ENCODE measurements at regions not wholly inside any gene's neighbourhood (a gene's known extent, or its start where the extent isn't known, plus 50 kb on each side); places are given as distances from the start of the nearest gene placed in this dataset.
"Not testable (repeated sequence)": the region's sequence is repeated elsewhere in the genome, so short reads cannot be mapped to it uniquely, and the experiment has no call there.

- peaks cover 3% of the 10 kb centered on the region for H3K9me3 Mint-ChIP-seq
- H3K36me3 Mint-ChIP-seq, result no peaks in the 10 kb centered on the region
- intact Hi-C loops (cut with micrococcal nuclease), result no loop called here
- ChIA-PET POLR2A (no interaction called here), CTCF (no interaction called here)
- H3K4me1 Mint-ChIP-seq (ENCODE audit: low read depth), result no peaks in the 10 kb centered on the region
- no peak overlapping the region for H3K4me3 Mint-ChIP-seq
- H3K27ac Mint-ChIP-seq, result no peak overlapping the region
- H3K27me3 Mint-ChIP-seq, result no peaks in the 10 kb centered on the region
- DNase-seq, result no peak
Observed at GRCh38 chr13:60837806-60838205, 440.8 kb downstream of the TDRD3 start.

- DNase-seq, result no peak
- Mint-ChIP-seq H3K4me1 (ENCODE audit: low read depth) (no peaks in the 10 kb centered on the region), H3K4me3 (no peak overlapping the region), H3K27me3 (no peaks in the 10 kb centered on the region), H3K9me3 (peaks cover 3% of the 10 kb centered on the region), H3K27ac (no peak overlapping the region), H3K36me3 (no peaks in the 10 kb centered on the region)
- POLR2A ChIA-PET, result no interaction called here
- CTCF ChIA-PET, result no interaction called here
- intact Hi-C loops (cut with micrococcal nuclease), result no loop called here
Observed at GRCh38 chr13:60836821-60837220, 439.8 kb downstream of the TDRD3 start.

GRCh38 chr13:60811581-60811980, 414.6 kb downstream of the TDRD3 start:
- ChIA-PET CTCF (no interaction called here), POLR2A (no interaction called here)
- Mint-ChIP-seq H3K27ac (no peak overlapping the region), H3K4me1 (ENCODE audit: low read depth) (no peaks in the 10 kb centered on the region), H3K4me3 (no peak overlapping the region), H3K36me3 (no peaks in the 10 kb centered on the region), H3K27me3 (no peaks in the 10 kb centered on the region), H3K9me3 (peaks cover 7% of the 10 kb centered on the region)
- no peak for DNase-seq
- intact Hi-C loops (cut with micrococcal nuclease), result no loop called here

- H3K27ac Mint-ChIP-seq; CTCF ChIA-PET; intact Hi-C loops (cut with micrococcal nuclease); H3K4me3 Mint-ChIP-seq; H3K9me3 Mint-ChIP-seq; POLR2A ChIA-PET; DNase-seq; H3K36me3 Mint-ChIP-seq; H3K4me1 Mint-ChIP-seq (ENCODE audit: low read depth); H3K27me3 Mint-ChIP-seq: not testable (repeated sequence)
Observed at GRCh38 chr13:60805640-60806039, 408.6 kb downstream of the TDRD3 start.

GRCh38 chr13:60798503-60798902, 401.5 kb downstream of the TDRD3 start:
- H3K9me3 Mint-ChIP-seq, result no peaks in the 10 kb centered on the region
- H3K4me1 Mint-ChIP-seq (ENCODE audit: low read depth), result no peaks in the 10 kb centered on the region
- H3K36me3 Mint-ChIP-seq, result no peaks in the 10 kb centered on the region

GRCh38 chr13:60797112-60797511, 400.1 kb downstream of the TDRD3 start:
- H3K36me3 Mint-ChIP-seq, result no peaks in the 10 kb centered on the region
- no peaks in the 10 kb centered on the region for H3K4me1 Mint-ChIP-seq (ENCODE audit: low read depth)
- intact Hi-C loops (cut with micrococcal nuclease), result no loop called here
- CTCF ChIA-PET, result no interaction called here
- H3K9me3 Mint-ChIP-seq, result no peaks in the 10 kb centered on the region
- H3K27me3 Mint-ChIP-seq, result no peaks in the 10 kb centered on the region
- H3K4me3 Mint-ChIP-seq, result no peak overlapping the region
- H3K27ac Mint-ChIP-seq, result no peak overlapping the region
- no peak for DNase-seq
- POLR2A ChIA-PET, result no interaction called here

More at GRCh38 chr13:60798503-60798902, 401.5 kb downstream of the TDRD3 start:
- DNase-seq, result no peak
- intact Hi-C loops (cut with micrococcal nuclease), result no loop called here
- Mint-ChIP-seq H3K27me3 (no peaks in the 10 kb centered on the region), H3K4me3 (no peak overlapping the region), H3K27ac (no peak overlapping the region)
- POLR2A ChIA-PET, result no interaction called here
- CTCF ChIA-PET, result no interaction called here

- Mint-ChIP-seq H3K27ac (no peak overlapping the region), H3K9me3 (no peaks in the 10 kb centered on the region), H3K36me3 (no peaks in the 10 kb centered on the region), H3K4me1 (ENCODE audit: low read depth) (no peaks in the 10 kb centered on the region), H3K4me3 (no peak overlapping the region), H3K27me3 (no peaks in the 10 kb centered on the region)
- CTCF ChIA-PET, result no interaction called here
- DNase-seq, result no peak
- intact Hi-C loops (cut with micrococcal nuclease), result no loop called here
- POLR2A ChIA-PET, result no interaction called here
Observed at GRCh38 chr13:60794751-60795150, 397.7 kb downstream of the TDRD3 start.

- no peak for DNase-seq
- no peak overlapping the region for H3K27ac Mint-ChIP-seq
- H3K36me3 Mint-ChIP-seq, result no peaks in the 10 kb centered on the region
- no peak overlapping the region for H3K4me3 Mint-ChIP-seq
- ChIA-PET POLR2A (no interaction called here), CTCF (no interaction called here)
- H3K4me1 Mint-ChIP-seq (ENCODE audit: low read depth), result no peaks in the 10 kb centered on the region
- H3K9me3 Mint-ChIP-seq, result no peaks in the 10 kb centered on the region
- intact Hi-C loops (cut with micrococcal nuclease), result no loop called here
- no peaks in the 10 kb centered on the region for H3K27me3 Mint-ChIP-seq
Observed at GRCh38 chr13:60790620-60791019, 393.6 kb downstream of the TDRD3 start.

- CTCF ChIA-PET, result no interaction called here
- H3K27me3 Mint-ChIP-seq, result no peaks in the 10 kb centered on the region
- intact Hi-C loops (cut with micrococcal nuclease), result no loop called here
- no peaks in the 10 kb centered on the region for H3K9me3 Mint-ChIP-seq
- POLR2A ChIA-PET, result no interaction called here
- no peak for DNase-seq
- H3K4me3 Mint-ChIP-seq, result no peak overlapping the region
- H3K36me3 Mint-ChIP-seq, result no peaks in the 10 kb centered on the region
- H3K27ac Mint-ChIP-seq, result no peak overlapping the region
- no peaks in the 10 kb centered on the region for H3K4me1 Mint-ChIP-seq (ENCODE audit: low read depth)
Observed at GRCh38 chr13:60788156-60788829, 391.3 kb downstream of the TDRD3 start.

GRCh38 chr13:60787083-60787482, 390.1 kb downstream of the TDRD3 start:
- H3K9me3 Mint-ChIP-seq, result peaks cover 2% of the 10 kb centered on the region
- H3K4me1 Mint-ChIP-seq (ENCODE audit: low read depth), result no peaks in the 10 kb centered on the region
- CTCF ChIA-PET, result no interaction called here
- DNase-seq, result no peak
- no peak overlapping the region for H3K4me3 Mint-ChIP-seq
- H3K36me3 Mint-ChIP-seq, result no peaks in the 10 kb centered on the region
- no peak overlapping the region for H3K27ac Mint-ChIP-seq
- POLR2A ChIA-PET, result no interaction called here
- intact Hi-C loops (cut with micrococcal nuclease), result no loop called here
- H3K27me3 Mint-ChIP-seq, result no peaks in the 10 kb centered on the region

GRCh38 chr13:60772726-60773125, 375.7 kb downstream of the TDRD3 start:
- no peaks in the 10 kb centered on the region for H3K36me3 Mint-ChIP-seq
- no peak overlapping the region for H3K27ac Mint-ChIP-seq
- no peak overlapping the region for H3K4me3 Mint-ChIP-seq
- H3K4me1 Mint-ChIP-seq (ENCODE audit: low read depth), result no peaks in the 10 kb centered on the region
- no peaks in the 10 kb centered on the region for H3K27me3 Mint-ChIP-seq
- no peak for DNase-seq
- CTCF ChIA-PET, result no interaction called here
- peaks cover 16% of the 10 kb centered on the region for H3K9me3 Mint-ChIP-seq
- intact Hi-C loops (cut with micrococcal nuclease), result no loop called here
- POLR2A ChIA-PET, result no interaction called here

- intact Hi-C loops (cut with micrococcal nuclease), result no loop called here
- Mint-ChIP-seq H3K4me1 (ENCODE audit: low read depth) (no peaks in the 10 kb centered on the region), H3K36me3 (no peaks in the 10 kb centered on the region), H3K27me3 (no peaks in the 10 kb centered on the region), H3K9me3 (peaks cover 23% of the 10 kb centered on the region), H3K27ac (no peak overlapping the region), H3K4me3 (no peak overlapping the region)
- DNase-seq, result no peak
- POLR2A ChIA-PET, result no interaction called here
- CTCF ChIA-PET, result no interaction called here
Observed at GRCh38 chr13:60765700-60766411, 368.8 kb downstream of the TDRD3 start.

GRCh38 chr13:60759499-60759898, 362.5 kb downstream of the TDRD3 start:
- Mint-ChIP-seq H3K27me3 (no peaks in the 10 kb centered on the region), H3K9me3 (peaks cover 16% of the 10 kb centered on the region), H3K36me3 (no peaks in the 10 kb centered on the region), H3K27ac (no peak overlapping the region), H3K4me3 (no peak overlapping the region), H3K4me1 (ENCODE audit: low read depth) (no peaks in the 10 kb centered on the region)
- CTCF ChIA-PET, result no interaction called here
- DNase-seq, result no peak
- POLR2A ChIA-PET, result no interaction called here
- intact Hi-C loops (cut with micrococcal nuclease), result no loop called here

All from activated CD4-positive, alpha-beta memory T cell treated with anti-CD3 and anti-CD28 coated beads for 36 hours (primary cell).